Stimulated activated CD4-positive, alpha-beta T cell treated with anti-CD3 and anti-CD28 coated beads, Interleukin-1b, Interleukin-23, amount 100 ng/mL, for 48 hours (primary cell): ENCODE measurements at regions not wholly inside any gene's neighbourhood (a gene's known extent, or its start where the extent isn't known, plus 50 kb on each side); places are given as distances from the start of the nearest gene placed in this dataset.
"Not testable (repeated sequence)": the region's sequence is repeated elsewhere in the genome, so short reads cannot be mapped to it uniquely, and the experiment has no call there.

ENCODE experiments used
- DNase-seq: peaks from one replicate; pipeline ENCODE4 v3.0.0-alpha.2; 2020

DNA sequence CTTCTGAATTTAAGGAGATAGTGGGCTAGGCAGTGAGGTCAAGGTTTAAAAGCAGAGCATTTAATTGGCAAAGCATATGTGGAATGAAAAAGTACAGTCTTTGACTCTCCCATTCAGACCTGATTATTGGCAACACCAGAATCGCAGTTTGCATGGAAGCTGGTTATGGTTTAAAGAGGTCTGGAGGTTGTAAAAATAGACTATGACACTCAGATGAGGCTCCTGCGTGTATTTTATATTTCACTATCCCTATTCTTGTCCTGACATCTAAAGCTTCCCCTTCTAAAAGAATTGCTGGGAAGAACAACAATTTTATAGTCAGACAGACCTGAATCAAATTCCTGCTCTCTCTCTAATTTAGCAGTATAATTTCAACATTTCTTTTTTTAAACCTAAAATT is 302.9 kb downstream of the PCDH7 start:
- DNase-seq: no peak

DNA sequence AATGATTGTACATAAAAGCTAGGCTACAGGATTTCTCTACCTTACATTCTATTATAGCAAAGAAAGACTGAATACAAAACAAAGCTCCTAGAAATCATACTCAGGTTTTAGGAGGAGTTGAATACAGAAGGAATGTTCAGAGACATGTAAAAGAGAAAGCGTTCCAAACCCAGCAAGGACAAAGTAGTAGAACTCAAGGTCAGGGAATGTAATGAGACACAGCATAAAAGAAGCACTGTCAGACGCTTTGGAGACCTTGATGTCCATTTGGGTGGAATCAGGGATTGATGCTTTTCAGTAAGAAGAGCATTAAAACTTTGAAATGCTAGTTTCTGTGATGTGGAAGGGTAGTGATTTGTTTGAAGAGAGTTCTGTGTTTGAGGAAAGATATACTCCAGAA is 303.6 kb downstream of the PCDH7 start:
- DNase-seq: no peak

DNA sequence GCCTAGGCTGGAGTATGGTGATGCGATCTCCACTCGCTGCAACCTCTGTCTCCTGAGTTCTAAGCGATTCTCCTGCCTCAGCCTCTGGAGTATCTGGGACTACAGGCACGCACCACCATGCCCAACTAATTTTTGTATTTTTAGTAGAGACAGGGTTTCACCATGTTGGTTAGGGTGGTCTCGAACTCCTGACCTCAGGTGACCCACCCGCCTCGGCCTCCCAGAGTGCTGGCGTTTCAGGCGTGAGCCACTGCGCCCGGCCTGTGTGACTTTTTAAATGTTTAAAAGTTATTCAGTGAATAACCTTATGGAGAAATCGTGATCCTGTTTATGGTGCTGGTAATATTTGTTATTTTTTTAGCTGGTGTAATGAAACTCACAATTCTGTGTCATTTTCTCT is 304.6 kb downstream of the PCDH7 start:
- DNase-seq: not testable (repeated sequence)

DNA sequence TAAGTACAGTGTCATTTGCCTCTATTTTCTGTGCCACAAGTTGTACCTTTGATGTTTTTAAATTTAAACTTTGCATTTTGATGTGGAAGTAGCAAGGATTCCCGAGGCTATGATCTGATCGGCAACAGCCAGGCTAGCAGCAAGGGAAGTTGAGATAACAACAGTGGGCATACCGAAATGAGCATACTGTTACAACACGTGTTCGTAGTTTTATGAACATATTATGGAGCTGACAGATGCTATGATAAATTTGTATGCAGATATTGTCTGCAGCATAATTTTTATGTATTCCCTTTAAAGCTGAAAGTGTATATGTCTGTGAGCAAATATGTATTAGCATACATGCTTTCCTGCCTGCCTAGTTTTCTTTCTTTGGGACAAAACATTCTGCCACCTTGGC is 306.1 kb downstream of the PCDH7 start:
- DNase-seq: no peak

DNA sequence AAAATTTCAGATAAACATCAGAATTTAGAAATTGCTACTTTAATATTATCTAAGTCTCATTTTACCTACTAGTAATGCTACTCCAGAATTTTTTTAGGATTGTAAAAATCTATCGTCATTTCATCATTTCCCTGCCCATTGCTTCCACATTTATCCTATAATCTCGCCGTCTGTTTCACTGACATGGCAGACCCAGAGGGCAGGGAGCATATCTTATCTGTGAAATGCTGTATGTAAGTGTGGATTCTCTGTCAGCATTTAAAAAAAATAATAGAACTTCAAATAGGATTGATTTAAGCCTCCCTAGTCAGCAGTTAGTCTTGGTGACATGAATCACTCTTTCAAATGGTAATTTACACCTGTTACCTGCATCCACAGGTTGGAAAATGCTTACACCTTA is 314.4 kb downstream of the PCDH7 start:
- no peak for DNase-seq

DNA sequence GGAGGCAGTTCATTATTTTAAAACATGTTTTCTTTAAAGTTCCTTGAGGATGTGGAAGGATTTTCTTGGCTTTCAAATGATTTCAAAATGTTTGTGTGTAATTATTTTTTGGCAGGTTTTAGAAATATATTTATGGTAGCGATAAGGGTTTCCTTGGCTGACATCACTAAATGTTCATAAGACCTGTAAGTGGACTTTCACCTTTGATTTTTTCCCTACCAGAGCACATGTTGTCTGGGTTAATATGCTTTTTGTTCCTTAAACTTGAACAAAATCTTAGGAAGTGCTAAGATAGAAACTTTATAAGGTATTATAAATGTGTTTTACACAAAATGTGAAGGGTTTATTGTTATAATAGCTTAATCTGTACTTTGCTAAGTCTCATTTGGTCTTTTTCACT is 315.6 kb downstream of the PCDH7 start:
- DNase-seq: no peak

DNA sequence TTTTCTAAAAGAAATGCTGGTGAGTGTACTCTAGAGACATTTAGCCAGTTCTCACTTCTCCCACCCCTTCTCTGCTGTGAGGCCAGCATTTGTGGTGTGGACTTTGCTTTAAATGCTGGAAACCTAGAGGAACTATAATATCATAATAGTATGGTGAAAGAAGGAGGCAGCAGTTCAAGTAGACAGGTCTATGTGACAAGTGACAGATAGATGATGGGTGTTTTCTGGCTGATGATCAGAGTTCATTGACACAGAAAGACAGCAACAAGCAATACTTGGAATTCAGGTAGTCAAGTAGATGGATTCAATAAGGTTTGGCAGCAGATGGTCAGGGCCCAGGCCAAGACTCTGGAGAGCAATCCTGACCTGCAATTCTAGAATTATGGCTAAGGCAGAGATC is 317.5 kb downstream of the PCDH7 start:
- no peak for DNase-seq

DNA sequence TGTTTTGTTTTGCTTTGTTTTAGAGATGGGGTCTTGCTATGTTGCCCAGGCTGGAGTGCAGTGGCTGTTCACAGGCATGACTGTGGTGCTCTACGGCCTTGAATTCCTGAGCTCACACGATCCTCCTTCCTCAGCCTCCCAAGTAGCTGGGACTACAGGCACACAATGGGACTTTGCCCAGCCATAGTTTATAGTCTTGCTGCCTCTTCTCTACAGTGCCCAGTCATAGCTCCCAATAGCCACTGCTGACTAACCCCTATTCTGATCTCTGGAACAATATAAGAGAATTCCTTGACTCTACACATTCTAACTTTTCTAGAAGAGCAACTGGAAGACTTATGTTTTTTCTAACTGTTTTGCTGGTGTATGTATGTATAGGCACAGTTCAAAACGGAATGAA is 319.2 kb downstream of the PCDH7 start:
- no peak for DNase-seq

DNA sequence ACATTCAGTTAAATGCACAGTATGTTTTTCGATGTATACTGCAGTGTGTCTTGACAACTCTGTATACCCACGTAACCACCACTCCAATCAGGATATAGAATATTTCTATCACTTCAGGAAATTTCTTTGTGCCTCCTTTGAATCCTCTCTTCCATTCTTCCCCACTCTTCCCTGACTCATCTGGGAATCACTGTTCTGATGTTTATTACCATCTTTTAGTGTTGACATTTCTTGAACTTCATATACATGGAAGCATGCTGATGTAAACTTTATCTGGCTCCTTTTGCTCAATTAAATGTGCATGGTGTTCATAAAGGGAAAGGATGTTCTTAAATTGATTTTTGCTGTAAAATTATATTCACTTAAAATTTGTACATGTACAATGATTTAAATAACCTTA is 319.9 kb downstream of the PCDH7 start:
- no peak for DNase-seq

DNA sequence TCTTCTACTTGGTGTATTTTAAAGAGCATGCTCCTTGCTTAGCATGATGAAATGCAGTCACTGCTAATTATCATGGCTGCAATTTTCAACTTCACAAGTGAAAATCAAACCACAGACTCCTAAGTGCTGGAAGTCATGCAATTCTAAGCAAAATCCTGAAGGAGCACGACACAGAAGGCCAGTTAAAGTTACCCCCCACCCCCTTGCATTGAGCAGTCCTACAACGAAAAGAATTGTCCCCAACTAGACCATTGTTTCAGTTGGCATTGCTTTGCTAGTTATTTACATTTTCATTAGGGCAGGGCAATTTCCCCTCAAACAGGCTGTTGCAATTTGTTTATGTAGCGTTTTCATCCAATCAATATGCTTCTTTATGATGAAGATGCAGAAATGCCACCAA is 321.2 kb downstream of the PCDH7 start:
- no peak for DNase-seq

DNA sequence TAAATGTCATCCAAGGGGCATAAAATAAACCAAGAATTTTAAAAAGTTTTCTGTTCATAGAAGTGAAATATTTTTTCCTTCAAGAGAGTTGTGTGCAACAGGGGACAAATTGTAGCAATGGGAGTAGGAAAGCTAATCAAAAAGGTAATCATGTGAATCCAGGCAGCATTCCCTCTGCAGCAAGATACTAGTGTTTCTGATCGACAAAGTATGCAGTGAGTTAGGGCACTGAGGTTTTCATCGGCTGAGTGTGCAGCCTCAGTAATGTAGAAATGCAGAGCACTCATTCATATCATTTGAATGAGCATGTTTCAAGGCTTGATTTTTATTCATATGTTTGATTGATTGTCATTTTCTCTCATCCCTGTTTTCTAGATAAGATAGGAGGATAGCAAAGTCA is 321.7 kb downstream of the PCDH7 start:
- DNase-seq: no peak

DNA sequence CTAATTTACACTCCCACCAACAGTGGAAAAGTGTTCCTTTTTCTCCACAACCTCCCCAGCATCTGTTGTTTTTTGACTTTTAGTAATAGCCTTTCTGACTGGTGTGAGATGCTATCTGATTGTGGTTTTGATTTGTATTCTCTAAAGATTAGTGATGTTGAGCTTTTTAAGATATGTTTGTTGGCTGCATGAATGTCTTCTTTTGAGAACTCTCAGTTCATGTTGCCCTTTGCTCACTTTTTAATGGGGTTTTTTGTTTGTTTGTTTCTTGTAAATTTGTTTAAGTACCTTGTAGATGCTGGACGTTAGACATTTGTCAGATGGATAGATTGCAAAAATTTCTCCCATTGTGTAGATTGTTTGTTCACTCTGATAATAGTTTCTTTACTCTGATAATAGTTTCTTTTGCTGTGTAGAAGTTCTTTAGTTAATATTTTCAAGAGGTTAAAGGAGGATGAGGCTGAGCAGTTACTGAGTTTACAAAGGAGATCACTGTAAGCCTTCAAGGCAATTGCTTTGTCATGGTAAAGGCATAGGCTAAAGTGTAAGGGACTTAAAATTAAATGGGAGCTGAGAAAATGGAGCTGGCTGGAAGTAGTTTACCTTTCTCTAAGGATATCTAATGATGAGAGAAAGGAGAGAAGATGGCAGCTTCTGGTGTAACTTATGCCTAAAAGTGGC is 323.4 kb downstream of the PCDH7 start:
- no peak for DNase-seq

DNA sequence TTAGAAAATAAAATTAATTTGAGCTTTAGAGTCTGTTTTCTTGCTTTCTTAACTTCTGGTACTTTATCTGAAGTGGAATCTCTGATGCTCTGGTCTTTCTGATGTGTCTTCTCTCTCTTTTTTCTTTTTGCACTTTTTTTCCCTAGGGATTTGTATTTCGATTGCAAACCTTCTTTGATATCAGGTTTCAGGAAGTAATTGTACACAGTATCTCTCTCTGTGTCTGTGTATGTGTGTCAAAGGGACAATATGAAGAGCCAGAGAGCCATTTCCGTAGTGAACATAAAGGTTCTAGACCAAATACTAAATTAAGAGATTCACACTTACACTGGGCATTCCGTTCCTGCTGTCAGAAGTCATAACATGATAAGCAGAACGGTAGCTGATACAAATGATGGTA is 325.0 kb downstream of the PCDH7 start:
- DNase-seq: no peak

DNA sequence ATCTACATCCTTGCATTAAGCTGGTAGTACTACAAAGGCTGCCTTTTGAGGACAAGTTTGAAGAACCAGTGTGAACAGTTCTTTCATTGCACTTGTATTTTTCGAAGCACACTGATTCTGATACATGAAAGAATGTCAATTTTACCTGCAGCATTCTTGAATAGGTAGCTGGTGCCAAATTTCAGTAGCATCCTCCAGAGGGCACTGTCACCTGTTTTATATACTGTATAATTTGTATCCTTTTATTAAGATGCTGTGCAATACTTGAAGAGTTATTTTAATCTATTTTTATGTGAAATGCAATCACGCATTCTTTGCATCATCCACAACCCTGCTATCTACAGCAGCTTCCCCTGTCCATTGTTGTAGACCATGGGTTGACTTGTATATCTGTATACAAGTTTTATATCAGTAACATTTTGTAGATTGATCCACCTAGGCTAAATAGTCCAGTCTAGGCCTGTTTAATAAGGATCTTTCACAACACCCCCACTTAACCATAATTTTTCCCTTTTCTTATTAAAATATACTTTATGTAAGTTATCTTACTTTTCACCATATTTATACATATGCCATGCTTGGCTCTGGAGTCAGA is 325.7 kb downstream of the PCDH7 start:
- no peak for DNase-seq

DNA sequence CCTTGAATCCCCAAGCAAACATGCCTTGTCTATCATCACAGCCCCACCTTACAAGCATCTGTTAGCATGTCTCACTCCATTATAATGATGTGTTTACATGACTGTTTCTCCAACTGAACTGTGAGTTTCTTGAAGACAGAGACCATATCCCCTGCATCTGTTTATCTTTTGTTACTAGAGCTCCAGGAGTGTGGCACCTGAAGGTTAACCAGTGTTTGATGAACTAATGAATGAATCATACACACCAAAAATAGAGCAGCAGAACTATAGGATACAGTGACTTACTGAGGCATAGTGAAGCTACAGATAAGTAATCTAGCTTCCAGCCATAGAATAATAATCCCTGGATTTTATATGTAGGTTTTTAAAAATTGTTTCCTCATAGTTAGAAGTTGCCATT is 331.0 kb downstream of the PCDH7 start:
- no peak for DNase-seq

DNA sequence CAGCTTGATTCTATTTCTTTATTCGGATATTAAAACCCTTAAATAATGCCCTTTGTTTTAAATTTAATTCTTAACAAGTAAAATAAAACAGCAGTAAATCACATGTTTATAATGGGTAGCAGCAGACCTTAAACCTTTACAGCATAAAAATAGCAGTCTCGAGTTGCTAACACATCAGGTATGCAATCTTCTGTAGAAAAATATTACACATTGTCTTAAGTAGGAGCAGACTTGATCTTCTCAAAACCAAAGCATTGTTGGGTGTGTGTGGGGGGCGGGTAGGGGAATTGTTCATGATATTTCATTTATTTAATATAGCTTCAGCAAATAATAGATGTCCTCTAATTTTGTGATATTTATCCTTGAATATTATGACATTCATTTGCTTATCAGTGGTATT is 331.4 kb downstream of the PCDH7 start:
- DNase-seq: no peak

DNA sequence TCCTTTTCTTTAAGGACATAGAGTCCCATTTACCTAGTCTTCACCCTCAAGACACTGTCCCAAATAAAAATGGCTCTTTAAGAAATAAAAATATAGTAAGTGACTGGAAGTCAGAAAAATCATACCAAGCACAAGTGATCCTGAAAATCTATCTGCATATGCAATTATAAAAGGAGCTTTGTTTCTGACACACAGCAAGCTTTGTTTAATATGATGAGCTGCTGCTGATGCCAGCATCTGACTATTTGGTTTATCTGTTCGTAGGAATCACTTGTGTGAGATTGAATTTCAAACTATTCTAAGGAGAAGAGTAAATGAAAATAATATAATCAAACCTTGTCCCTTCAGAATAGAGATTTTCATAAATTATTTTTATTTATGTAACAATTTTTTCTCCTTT is 332.4 kb downstream of the PCDH7 start:
- no peak for DNase-seq

DNA sequence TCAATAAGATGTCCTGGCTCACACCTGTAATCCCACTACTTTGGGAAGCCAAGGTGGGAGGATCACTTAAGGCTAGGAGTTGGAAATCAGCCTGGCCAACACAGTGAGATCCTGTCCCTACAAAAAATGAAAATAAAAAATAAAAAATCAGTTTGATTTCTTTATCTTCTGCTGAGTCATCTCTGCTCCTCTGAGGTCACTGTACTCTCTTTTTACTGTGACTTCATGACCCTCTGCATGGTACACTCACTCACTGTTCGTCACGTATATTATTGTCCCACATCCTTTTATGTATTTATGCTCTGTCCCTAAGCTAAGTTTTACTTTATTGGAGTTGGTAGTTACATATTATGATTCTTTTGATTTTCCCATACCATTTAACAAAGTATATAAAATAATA is 333.3 kb downstream of the PCDH7 start:
- DNase-seq: no peak

DNA sequence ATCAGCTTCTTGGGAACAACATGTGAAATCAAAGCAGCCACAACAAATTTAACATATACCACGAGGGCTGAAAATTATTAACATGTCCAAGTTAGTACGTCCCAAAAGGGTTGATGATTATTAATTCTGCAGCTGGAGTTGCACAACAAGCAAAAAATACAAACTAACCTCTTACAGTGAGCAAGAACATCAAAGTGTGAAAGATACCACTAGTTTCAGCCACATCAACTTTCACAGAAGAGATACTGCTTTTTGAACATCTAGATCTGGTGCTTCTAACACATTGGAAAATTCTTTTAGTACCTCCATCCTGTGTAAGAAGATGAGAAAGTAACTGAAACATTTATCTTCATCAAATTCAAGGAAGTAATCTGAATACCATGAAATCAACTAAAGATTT is 334.1 kb downstream of the PCDH7 start:
- no peak for DNase-seq

DNA sequence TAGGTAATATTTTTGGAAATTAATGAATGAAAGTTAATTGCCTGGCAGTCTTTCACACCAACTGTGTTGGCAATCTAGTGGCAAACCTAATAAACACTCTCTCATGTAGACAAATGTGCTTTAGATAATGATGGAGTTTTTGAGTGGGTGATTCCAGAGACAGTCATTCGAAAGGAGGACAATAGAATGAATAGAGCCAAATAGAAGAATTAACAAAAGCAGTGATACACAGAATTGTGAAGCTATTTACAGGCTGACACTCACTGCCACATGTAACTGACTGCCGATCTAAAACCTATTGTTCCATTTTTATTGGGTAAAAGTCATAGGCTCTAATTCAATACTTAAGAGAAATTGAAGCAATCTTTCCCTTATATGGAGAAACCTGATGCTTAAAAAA is 338.5 kb downstream of the PCDH7 start:
- DNase-seq: no peak

DNA sequence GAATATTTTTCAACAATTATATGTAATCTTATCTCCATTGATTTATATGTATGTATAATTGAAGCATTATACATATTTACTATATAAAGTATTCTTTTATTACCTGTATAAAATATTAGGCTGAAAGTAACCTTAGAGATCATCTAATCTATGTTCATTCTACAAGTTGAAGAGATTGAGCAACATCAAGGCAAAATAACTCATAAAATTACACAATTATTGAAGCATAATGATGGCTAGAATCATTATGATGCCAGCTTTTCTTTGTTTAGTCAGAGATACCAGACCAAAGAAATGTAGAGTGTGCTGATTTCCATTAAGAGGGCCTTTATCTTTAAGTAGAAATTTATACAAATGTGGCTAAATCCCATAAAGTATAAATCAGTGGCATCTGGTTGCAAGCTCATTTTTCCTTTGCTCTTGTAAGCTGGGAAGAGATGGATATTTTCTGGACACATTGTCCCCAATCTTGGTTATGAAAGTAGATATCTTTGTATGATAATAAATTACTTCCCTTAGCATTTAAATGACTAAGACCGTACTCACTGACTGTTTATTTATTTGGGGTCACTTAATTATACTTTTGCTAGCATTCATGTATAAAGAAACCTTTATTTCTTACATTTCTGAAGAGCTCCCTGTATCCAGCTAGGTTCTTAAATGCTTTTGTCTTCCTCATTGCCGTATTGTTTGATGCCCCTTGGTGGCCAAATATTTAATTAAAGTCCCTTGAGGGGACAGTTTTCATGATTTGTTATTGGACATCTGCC is 339.8 kb downstream of the PCDH7 start:
- DNase-seq: no peak

DNA sequence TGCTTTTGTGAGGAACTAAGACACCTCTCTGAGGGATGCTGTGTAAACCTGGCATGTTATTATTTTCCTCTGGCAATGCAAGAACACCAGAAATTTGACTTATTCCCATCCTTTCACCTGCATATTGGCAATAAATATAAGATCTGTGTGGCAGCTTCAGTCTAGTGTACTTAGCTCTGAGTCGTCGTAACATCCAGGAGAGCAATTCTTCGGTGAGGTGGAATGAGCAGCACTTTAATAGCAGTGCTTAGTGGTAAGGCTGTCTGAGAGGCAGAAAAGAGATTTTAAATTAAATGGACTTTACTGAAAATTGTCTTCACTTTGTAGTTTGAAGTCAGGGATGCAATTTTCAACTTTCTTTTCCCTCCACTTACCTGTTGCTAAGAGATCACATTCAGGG is 344.9 kb downstream of the PCDH7 start:
- DNase-seq: no peak

DNA sequence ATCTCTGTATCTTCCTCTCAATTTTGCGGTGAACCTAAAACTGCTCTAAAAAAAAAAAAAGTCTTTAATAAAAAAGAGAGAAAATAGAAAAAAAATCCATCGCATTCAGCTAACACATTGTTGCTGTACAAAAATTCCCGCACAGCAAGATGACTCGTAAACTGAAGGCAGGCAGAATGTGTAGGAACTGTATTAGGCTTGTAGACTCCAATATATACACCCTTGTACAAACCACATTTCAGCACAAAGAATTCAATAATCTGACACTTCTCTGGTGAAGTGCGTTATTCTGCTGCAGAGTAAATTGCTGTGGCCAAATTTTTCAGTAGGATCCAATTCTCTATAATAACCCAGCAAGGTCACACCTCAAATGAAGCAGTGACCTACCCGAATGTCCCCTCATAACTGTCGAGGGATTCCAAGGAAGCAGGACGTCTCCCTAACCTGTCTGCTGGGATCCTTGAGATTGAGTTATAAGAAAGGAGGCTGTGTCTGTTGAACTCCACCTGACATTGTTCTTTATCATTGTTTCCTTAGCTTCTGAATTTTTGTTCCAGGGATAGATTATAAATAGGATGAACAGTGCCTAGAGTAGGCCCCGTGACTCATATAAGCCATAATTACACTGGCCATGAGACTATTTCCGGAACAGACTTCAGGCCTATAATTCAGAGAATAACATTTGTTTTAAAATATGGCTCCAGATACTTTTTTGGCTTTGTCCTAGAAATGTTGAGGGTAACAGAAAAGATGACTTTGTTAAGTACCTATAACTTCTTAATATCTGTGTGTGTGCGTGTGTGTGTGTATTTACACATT is 348.3 kb downstream of the PCDH7 start:
- no peak for DNase-seq

DNA sequence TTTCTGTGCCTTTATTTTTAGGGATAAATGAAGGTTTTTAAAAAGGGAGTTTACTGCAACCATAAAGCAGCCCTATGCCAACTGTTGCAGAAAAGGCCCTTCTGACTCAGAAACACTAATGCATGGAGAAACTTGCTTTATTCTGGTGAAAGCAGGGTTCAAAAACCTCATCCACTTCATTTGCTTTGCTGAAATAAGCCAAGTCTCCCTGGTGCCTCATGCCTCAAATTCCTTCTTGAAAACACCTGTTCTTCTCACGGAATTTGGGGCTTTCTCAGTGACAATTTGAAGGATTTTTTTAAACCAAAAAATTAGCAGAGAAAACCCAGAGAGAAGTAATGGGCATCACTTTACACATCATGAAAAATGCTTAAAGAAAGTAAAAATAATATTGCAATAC is 349.0 kb downstream of the PCDH7 start:
- DNase-seq: no peak
